SK-N-SH (cell line): ENCODE measurements at regions not wholly inside any gene's neighbourhood (a gene's known extent, or its start where the extent isn't known, plus 50 kb on each side); places are given as distances from the start of the nearest gene placed in this dataset.

Source experiments
- CTCF ChIA-PET: fragments of 300-600, 350-600 bp; formaldehyde crosslinking; extraction: SDS; loops from one replicate; lab custom pipeline; 2021; lab: Yijun Ruan, JAX
- POLR2A ChIA-PET: fragments of 350-600 bp; sonication (Branson Sonifier 250); formaldehyde crosslinking; extraction: SDS; loops from one replicate; lab custom pipeline; 2020; ENCODE audit warnings: antibody characterized with exemption, inconsistent platforms; lab: Yijun Ruan, JAX
- DNase-seq: peaks from one replicate; pipeline ENCODE4 v3.0.0; 2012
- H2AFZ ChIP-seq: fragments of 200-600 bp; sonication (generic); 2 replicates; pipeline ENCODE4 v1.8.1; 2016; ENCODE audit warnings: antibody characterized with exemption, mild to moderate bottlenecking, low read depth
- H3F3A ChIP-seq: fragments of 200-600 bp; sonication (generic); replicated peaks from 2 replicates; pipeline ENCODE3; 2016; ENCODE audit warnings: antibody characterized with exemption, mild to moderate bottlenecking; ENCODE audit not compliant: insufficient read depth
- H3K27ac ChIP-seq, 2 experiments: fragments of 200-500 bp in 1 of 2; fragments of 200-600 bp in 1 of 2; sonication (Bioruptor generic) in 1 of 2; sonication (generic), shearing (Covaris generic) in 1 of 2; 2 replicates each; pipeline versions ENCODE4 v1.5.1 to v1.6.1; 2014 to 2016; ENCODE audit warnings: low read depth in 2 of 2, inconsistent platforms in 1 of 2, low read length in 1 of 2, mild to moderate bottlenecking in 1 of 2, mixed read lengths in 1 of 2
- H3K27me3 ChIP-seq: fragments of 200-600 bp; sonication (generic), shearing (Covaris generic); 2 replicates; pipeline ENCODE4 v1.6.1; 2016; ENCODE audit warnings: mixed run types; ENCODE audit not compliant: insufficient read depth
- H3K36me3 ChIP-seq, 2 experiments: fragments of 200-500 bp in 1 of 2; fragments of 200-600 bp in 1 of 2; sonication (Bioruptor generic) in 1 of 2; sonication (generic) in 1 of 2; replicated peaks in 1 of 2; 2 replicates each; pipeline versions ENCODE3 to v1.5.1; 2014 to 2016; ENCODE audit warnings: low read length in 1 of 2, mild to moderate bottlenecking in 1 of 2; ENCODE audit not compliant: insufficient read depth in 2 of 2, control insufficient read depth in 1 of 2
- H3K4me1 ChIP-seq, 2 experiments: fragments of 200-500 bp in 1 of 2; fragments of 200-600 bp in 1 of 2; sonication (Bioruptor generic) in 1 of 2; sonication (generic), shearing (Covaris generic) in 1 of 2; 2 replicates each; pipeline versions ENCODE4 v1.5.1 to v1.6.1; 2014 to 2016; ENCODE audit warnings: low read depth in 1 of 2, low read length in 1 of 2, mixed run types in 1 of 2; ENCODE audit not compliant: insufficient read depth in 2 of 2, control insufficient read depth in 1 of 2
- H3K4me2 ChIP-seq: fragments of 200-600 bp; sonication (generic), shearing (Covaris generic); 2 replicates; pipeline ENCODE4 v1.6.1; 2017; ENCODE audit warnings: mixed run types
- H3K4me3 ChIP-seq, 2 experiments: fragments of 200-500 bp in 1 of 2; fragments of 200-600 bp in 1 of 2; sonication (Bioruptor generic) in 1 of 2; sonication (generic), shearing (Covaris generic) in 1 of 2; 2 replicates each; pipeline versions ENCODE4 v1.5.1 to v1.8.1; 2014 to 2016; ENCODE audit warnings: low read depth in 2 of 2, inconsistent platforms in 1 of 2, low read length in 1 of 2, mild to moderate bottlenecking in 1 of 2, mixed read lengths in 1 of 2, moderate library complexity in 1 of 2
- H3K79me2 ChIP-seq: fragments of 200-600 bp; sonication (generic); 2 replicates; pipeline ENCODE4 v1.8.1; 2017; ENCODE audit warnings: mild to moderate bottlenecking; ENCODE audit not compliant: insufficient read depth
- H3K9ac ChIP-seq: fragments of 200-600 bp; sonication (generic); 2 replicates; pipeline ENCODE4 v1.6.1; 2017; ENCODE audit warnings: mixed run types
- H3K9me2 ChIP-seq: fragments of 200-600 bp; sonication (generic); 2 replicates; pipeline ENCODE4 v1.6.1; 2017; ENCODE audit warnings: mixed run types
- H3K9me3 ChIP-seq: fragments of 200-600 bp; sonication (generic); 2 replicates; pipeline ENCODE4 v1.6.1; 2017; ENCODE audit warnings: mixed run types, mild to moderate bottlenecking, moderate library complexity
- H4K20me1 ChIP-seq: fragments of 200-600 bp; sonication (generic); 2 replicates; pipeline ENCODE4 v1.6.1; 2017; ENCODE audit warnings: mild to moderate bottlenecking, mixed run types; ENCODE audit not compliant: insufficient read depth
- CHD2 ChIP-seq: fragments of 150-350 bp; IDR thresholded peaks from 2 replicates; pipeline ENCODE4 v1.6.1; 2018; ENCODE audit warnings: low read length; ENCODE audit not compliant: partially characterized antibody
- EP300 ChIP-seq, 2 experiments: IDR thresholded peaks; 2 replicates each; pipeline versions ENCODE4 v1.4.0 to v1.6.1; 2012; ENCODE audit warnings: borderline replicate concordance in 1 of 2, low read depth in 1 of 2, low read length in 1 of 2
- GABPA ChIP-seq: IDR thresholded peaks from 2 replicates; pipeline ENCODE4 v1.4.0; 2012; ENCODE audit warnings: low read depth, mild to moderate bottlenecking
- GATA2 ChIP-seq: sonication (generic); formaldehyde crosslinking; IDR thresholded peaks from 2 replicates; pipeline ENCODE4 v1.5.0; 2020; ENCODE audit warnings: mild to moderate bottlenecking, missing genetic modification reagents
- IRF3 ChIP-seq: fragments of 150-350 bp; IDR thresholded peaks from 2 replicates; pipeline ENCODE4 v1.6.1; 2016; ENCODE audit warnings: mild to moderate bottlenecking, low read depth, low read length
- JUND ChIP-seq: IDR thresholded peaks from 2 replicates; pipeline ENCODE4 v1.4.0; 2012
- MEF2A ChIP-seq: IDR thresholded peaks from 2 replicates; pipeline ENCODE4 v1.4.0; 2012; ENCODE audit warnings: low read depth, borderline replicate concordance
- MXI1 ChIP-seq: IDR thresholded peaks from 2 replicates; pipeline ENCODE4 v1.6.1; 2012; ENCODE audit warnings: mild to moderate bottlenecking, low read depth, low read length, improper control_type of control experiment
- NFIC ChIP-seq: IDR thresholded peaks from 2 replicates; pipeline ENCODE4 v1.4.0; 2012; ENCODE audit warnings: borderline replicate concordance
- RAD21 ChIP-seq: IDR thresholded peaks from 2 replicates; pipeline ENCODE4 v1.6.1; 2012; ENCODE audit warnings: mild to moderate bottlenecking, low read length
- REST ChIP-seq: IDR thresholded peaks from 2 replicates; pipeline ENCODE4 v1.6.1; 2012; ENCODE audit warnings: mild to moderate bottlenecking, low read depth, low read length, moderate library complexity
- SIN3A ChIP-seq: IDR thresholded peaks from 2 replicates; pipeline ENCODE4 v1.6.1; 2012; ENCODE audit warnings: low read depth, mild to moderate bottlenecking, low read length, moderate library complexity, borderline replicate concordance
- SMC3 ChIP-seq: IDR thresholded peaks from 2 replicates; pipeline ENCODE4 v1.6.1; 2012; ENCODE audit warnings: low read depth, low read length, improper control_type of control experiment
- TAF1 ChIP-seq: IDR thresholded peaks from 2 replicates; pipeline ENCODE4 v1.6.1; 2012; ENCODE audit warnings: low read depth, mild to moderate bottlenecking, low read length, moderate library complexity, borderline replicate concordance
- TCF12 ChIP-seq: IDR thresholded peaks from 2 replicates; pipeline ENCODE4 v1.4.0; 2012
- TEAD4 ChIP-seq: IDR thresholded peaks from 2 replicates; pipeline ENCODE4 v1.4.0; 2012; ENCODE audit warnings: mild to moderate bottlenecking, borderline replicate concordance; ENCODE audit not compliant: insufficient read depth
- YY1 ChIP-seq: IDR thresholded peaks from 2 replicates; pipeline ENCODE4 v1.4.0; 2012; ENCODE audit warnings: low read depth, mild to moderate bottlenecking
- WGBS: methylation state at CpG from one replicate; pipeline ENCODE4 v1.1.6; 2017; ENCODE audit warnings: low lambda C conversion rate; 5-methylcytosine and 5-hydroxymethylcytosine counted together
- TF ChIP-seq, protein P1 (sequence below): fragments of 200-600 bp; sonication (generic); IDR thresholded peaks from 2 replicates; pipeline ENCODE4 v1.6.1; 2017; ENCODE audit warnings: antibody characterized with exemption, mild to moderate bottlenecking, moderate library complexity

DNA sequence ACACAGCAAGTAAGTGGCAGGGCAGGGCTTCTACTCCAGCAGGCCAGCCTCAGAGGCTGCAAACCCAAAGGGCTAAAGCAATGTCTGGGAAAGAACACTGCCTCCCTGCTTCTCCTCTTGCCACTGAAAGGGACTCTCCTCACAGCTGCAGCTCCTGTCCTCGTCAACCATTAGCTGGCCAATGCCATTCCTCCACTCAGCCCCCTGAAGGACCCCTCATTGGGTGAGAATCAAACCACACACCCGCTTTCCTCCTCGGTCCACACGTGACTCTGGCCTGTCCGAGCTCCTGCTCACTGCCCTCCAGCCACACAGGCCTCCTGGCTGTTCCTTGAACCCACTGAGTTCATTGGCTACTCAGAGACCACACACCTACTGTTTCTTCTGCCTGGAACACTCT, 253.7 kb upstream of the TLE3 start:
- Histone ChIP-seq H3K36me3 (no peaks in the 10 kb centered on the region), H3K4me1 (peaks cover 0 to 24% of the 10 kb centered on the region in 2 experiments; a peak in 2 of 4 replicates), H3K9ac (no peak overlapping the region), H2AFZ (no peak overlapping the region), H3K9me2 (no peaks in the 10 kb centered on the region), H3K9me3 (no peaks in the 10 kb centered on the region), H3K27me3 (peaks cover 4% of the 10 kb centered on the region; the same call in 1 of the 2 replicates), H3K4me2 (no peak overlapping the region), H3K4me3 (no peak overlapping the region), H3K27ac (no peak overlapping the region), H3K79me2 (no peaks in the 10 kb centered on the region), H4K20me1 (no peaks in the 10 kb centered on the region), H3F3A (no peaks in the 10 kb centered on the region)
- TF ChIP-seq EP300 (IDR thresholded peaks at IDR 0.05; ENCODE audit: borderline replicate concordance in 1 of 2, low read depth in 1 of 2, low read length in 1 of 2) (no peak), NFIC (no peak), TEAD4 (no peak), IRF3 (no peak), GABPA (no peak), MXI1 (no peak), RAD21 (no peak), YY1 (no peak), SIN3A (no peak), GATA2 (CRISPR knock-in tag) (no peak), CHD2 (no peak)
- ChIA-PET POLR2A (no interaction called here), CTCF (no interaction called here)
- no peak for DNase-seq
- 92% methylated on average over 5 of the region's 5 CpGs for WGBS

DNA sequence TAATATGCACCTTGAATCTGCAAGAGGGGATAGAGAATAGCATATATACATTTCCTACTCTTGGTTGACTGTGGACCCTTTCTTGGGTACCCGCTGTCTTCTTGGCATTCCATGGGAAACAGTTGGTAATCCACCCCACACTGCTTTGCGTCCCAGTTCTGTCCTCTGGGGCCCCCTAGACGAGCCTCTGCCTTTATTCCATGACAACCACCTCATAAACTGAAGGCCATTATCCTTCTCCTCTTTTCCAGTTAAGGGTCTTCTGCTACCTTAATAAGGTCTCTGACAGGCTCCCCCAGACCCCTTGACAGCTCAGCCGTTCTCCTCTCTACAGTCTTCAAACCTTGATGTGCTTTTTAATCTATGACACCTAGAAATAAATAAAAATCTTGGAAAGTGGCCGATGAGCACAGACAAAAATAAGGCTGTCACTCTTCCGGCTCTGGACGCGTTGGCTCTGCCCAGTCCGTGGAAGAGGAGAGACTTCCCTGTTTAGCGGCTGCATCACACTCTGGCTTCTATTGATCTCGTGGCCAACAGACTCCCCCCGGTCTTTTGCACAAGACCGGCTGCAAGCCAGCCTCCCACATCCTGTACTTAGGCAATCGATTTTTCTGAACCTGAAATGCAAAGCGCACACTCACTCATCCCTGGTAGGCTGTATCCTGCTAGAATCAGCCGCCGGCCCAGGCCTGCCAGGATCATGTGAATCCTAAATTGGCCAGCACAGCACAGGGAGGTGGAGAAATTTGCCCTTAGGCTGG, 251.0 kb upstream of the TLE3 start:
- Histone ChIP-seq H3K27ac (peak overlapping the region in 1 of 2 experiments; percentile 74; a peak in 2 of 4 replicates), H3K9me3 (no peaks in the 10 kb centered on the region), H3K4me3 (no peak overlapping the region), H3K4me2 (no peak overlapping the region), H3K4me1 (peaks cover 0 to 32% of the 10 kb centered on the region in 2 experiments; a peak in 2 of 4 replicates), H3F3A (no peaks in the 10 kb centered on the region), H4K20me1 (no peaks in the 10 kb centered on the region), H3K79me2 (no peaks in the 10 kb centered on the region), H3K9me2 (no peaks in the 10 kb centered on the region), H3K9ac (no peak overlapping the region), H3K27me3 (peaks cover 3% of the 10 kb centered on the region; the same call in 1 of the 2 replicates), H3K36me3 (no peaks in the 10 kb centered on the region), H2AFZ (no peak overlapping the region)
- 78% methylated on average over 17 of the region's 17 CpGs for WGBS
- CTCF ChIA-PET, result no interaction called here
- DNase-seq, result no peak
- POLR2A ChIA-PET, result no interaction called here
- TF ChIP-seq, protein P1, sequence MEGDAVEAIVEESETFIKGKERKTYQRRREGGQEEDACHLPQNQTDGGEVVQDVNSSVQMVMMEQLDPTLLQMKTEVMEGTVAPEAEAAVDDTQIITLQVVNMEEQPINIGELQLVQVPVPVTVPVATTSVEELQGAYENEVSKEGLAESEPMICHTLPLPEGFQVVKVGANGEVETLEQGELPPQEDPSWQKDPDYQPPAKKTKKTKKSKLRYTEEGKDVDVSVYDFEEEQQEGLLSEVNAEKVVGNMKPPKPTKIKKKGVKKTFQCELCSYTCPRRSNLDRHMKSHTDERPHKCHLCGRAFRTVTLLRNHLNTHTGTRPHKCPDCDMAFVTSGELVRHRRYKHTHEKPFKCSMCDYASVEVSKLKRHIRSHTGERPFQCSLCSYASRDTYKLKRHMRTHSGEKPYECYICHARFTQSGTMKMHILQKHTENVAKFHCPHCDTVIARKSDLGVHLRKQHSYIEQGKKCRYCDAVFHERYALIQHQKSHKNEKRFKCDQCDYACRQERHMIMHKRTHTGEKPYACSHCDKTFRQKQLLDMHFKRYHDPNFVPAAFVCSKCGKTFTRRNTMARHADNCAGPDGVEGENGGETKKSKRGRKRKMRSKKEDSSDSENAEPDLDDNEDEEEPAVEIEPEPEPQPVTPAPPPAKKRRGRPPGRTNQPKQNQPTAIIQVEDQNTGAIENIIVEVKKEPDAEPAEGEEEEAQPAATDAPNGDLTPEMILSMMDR, result no peak
- TF ChIP-seq SMC3 (no peak), REST (no peak), YY1 (no peak), TAF1 (no peak), TCF12 (no peak), TEAD4 (no peak), IRF3 (no peak), EP300 (IDR thresholded peaks at IDR 0.05; ENCODE audit: borderline replicate concordance in 1 of 2, low read depth in 1 of 2, low read length in 1 of 2) (no peak), MEF2A (no peak), RAD21 (no peak), JUND (no peak), CHD2 (no peak)
- TF ChIP-seq, all 33 proteins: peak for 0
